Lung (tissue), 11 donors: ENCODE measurements at regions not wholly inside any gene's neighbourhood (a gene's known extent, or its start where the extent isn't known, plus 50 kb on each side); places are given as distances from the start of the nearest gene placed in this dataset.

Experiments
- ATAC-seq: fragments of 200-7000 bp; cut with Tn5 transposase; one replicate; pipeline ENCODE4 v1.9.1; 2020; ENCODE audit warnings: moderate number of reproducible peaks; ENCODE audit not compliant: insufficient read depth, low FRiP score
- DNase-seq, 3 donors: peaks; one replicate each; pipeline ENCODE4 v3.0.0-alpha.2; 2013 to 2017
- H3K27ac ChIP-seq, 2 donors: one replicate each; pipeline ENCODE4 v1.5.1; 2013; ENCODE audit warnings: mild to moderate bottlenecking in 2 of 2, moderate library complexity in 2 of 2, control low read depth in 1 of 2, inconsistent platforms in 1 of 2, low read depth in 1 of 2, low read length in 1 of 2
- H3K27me3 ChIP-seq, 3 donors: one replicate each; pipeline ENCODE4 v1.5.1; 2013; ENCODE audit warnings: low read length in 2 of 3; ENCODE audit not compliant: control insufficient read depth in 3 of 3, insufficient read depth in 3 of 3
- H3K36me3 ChIP-seq, 4 donors: one replicate each; pipeline ENCODE4 v1.5.1; 2013; ENCODE audit warnings: low read length in 4 of 4, mild to moderate bottlenecking in 1 of 4, moderate library complexity in 1 of 4; ENCODE audit not compliant: control insufficient read depth in 4 of 4, insufficient read depth in 4 of 4
- H3K4me1 ChIP-seq, 5 donors: one replicate each; pipeline ENCODE4 v1.5.1; 2013; ENCODE audit warnings: low read length in 5 of 5, mild to moderate bottlenecking in 2 of 5, moderate library complexity in 1 of 5; ENCODE audit not compliant: control insufficient read depth in 5 of 5, insufficient read depth in 5 of 5
- H3K4me3 ChIP-seq: one replicate; pipeline ENCODE4 v1.5.1; 2013; ENCODE audit warnings: mild to moderate bottlenecking, control low read depth, moderate library complexity
- H3K9ac ChIP-seq, 2 donors: one replicate each; pipeline ENCODE4 v1.5.1; 2013; ENCODE audit warnings: low read length in 2 of 2, control low read depth in 1 of 2; ENCODE audit not compliant: insufficient read depth in 1 of 2
- H3K9me3 ChIP-seq, 4 donors: one replicate each; pipeline ENCODE4 v1.5.1; 2013; ENCODE audit warnings: low read length in 3 of 4, mild to moderate bottlenecking in 1 of 4, moderate library complexity in 1 of 4; ENCODE audit not compliant: control insufficient read depth in 4 of 4, insufficient read depth in 3 of 4
- WGBS, 2 donors: extraction: QIAGEN DNeasy Blood & Tissue Kit; methylation state at CpG; one replicate each; pipeline ENCODE4 v1.1.7; 2013; 5-methylcytosine and 5-hydroxymethylcytosine counted together
- TF ChIP-seq, protein P1 (sequence below): IDR thresholded peaks from 2 replicates; pipeline ENCODE4 v1.5.1; 2012; ENCODE audit warnings: mild to moderate bottlenecking; ENCODE audit errors: control extremely low read depth, extremely low read depth
- donor health status: control.
- donor health status: control.
- donor health status: Bipolar disorder and iron deficiency.
- donor health status: healthy.
- donor health status: DM: yes; HTN: yes; CAD: no.

DNA sequence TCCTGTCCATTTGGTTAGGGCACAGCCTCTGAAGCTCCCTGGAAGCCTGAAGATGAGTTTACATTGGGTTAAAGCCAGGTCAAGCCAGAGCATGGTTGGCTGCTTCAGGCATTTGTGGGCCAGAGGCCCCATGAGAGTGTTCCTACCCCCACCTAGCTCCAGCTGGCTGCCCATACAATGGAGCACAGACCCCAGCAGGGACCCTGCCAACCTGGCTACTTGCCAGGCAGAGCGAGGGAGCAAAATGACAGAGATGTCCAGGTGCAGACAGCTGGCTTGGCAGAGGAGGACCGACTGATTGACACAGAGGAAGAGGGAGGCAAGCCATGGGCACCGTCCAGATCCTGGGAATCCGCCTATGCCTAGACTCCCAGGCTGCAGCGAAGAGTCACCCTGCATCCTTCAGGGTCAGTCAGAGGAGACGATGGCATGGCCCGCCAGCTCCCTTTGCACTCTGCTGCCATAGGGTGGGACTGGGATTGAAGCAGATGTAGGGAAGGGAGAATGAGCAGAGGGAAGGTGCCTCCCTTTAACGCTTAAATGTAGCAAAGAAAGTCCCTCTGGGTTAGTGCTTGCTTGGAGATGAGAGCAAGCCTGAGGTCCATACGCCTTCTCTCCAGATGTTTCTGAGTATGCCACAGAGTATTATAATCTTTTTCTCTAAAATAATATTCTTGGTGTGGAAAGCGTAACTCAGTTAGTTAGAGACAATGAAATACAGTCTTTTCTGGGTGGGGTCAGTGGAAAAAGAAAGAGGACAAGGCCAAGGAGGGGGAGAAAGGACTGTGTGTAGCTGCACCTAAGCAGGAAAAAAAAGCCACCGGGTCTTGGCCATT is 77.6 kb upstream of the FYN start:
- 85 to 92% methylated on average over 11 of the region's 11 CpGs for WGBS, 2 donors
- TF ChIP-seq, protein P1, sequence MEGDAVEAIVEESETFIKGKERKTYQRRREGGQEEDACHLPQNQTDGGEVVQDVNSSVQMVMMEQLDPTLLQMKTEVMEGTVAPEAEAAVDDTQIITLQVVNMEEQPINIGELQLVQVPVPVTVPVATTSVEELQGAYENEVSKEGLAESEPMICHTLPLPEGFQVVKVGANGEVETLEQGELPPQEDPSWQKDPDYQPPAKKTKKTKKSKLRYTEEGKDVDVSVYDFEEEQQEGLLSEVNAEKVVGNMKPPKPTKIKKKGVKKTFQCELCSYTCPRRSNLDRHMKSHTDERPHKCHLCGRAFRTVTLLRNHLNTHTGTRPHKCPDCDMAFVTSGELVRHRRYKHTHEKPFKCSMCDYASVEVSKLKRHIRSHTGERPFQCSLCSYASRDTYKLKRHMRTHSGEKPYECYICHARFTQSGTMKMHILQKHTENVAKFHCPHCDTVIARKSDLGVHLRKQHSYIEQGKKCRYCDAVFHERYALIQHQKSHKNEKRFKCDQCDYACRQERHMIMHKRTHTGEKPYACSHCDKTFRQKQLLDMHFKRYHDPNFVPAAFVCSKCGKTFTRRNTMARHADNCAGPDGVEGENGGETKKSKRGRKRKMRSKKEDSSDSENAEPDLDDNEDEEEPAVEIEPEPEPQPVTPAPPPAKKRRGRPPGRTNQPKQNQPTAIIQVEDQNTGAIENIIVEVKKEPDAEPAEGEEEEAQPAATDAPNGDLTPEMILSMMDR: no peak
- H3K27ac ChIP-seq: no peak overlapping the region
- ATAC-seq (no peak), DNase-seq (peak in 1 of 3 donors; percentile 24)
- H3K27me3 ChIP-seq: peaks cover 0 to 4% (median 0%) of the 10 kb centered on the region in 3 donors
- no peak overlapping the region for H3K4me3 ChIP-seq
- peaks cover 0 to 23% (median 3%) of the 10 kb centered on the region in 5 donors for H3K4me1 ChIP-seq
- no peaks in the 10 kb centered on the region for H3K9me3 ChIP-seq
- H3K36me3 ChIP-seq: no peaks in the 10 kb centered on the region
- no peak overlapping the region for H3K9ac ChIP-seq

DNA sequence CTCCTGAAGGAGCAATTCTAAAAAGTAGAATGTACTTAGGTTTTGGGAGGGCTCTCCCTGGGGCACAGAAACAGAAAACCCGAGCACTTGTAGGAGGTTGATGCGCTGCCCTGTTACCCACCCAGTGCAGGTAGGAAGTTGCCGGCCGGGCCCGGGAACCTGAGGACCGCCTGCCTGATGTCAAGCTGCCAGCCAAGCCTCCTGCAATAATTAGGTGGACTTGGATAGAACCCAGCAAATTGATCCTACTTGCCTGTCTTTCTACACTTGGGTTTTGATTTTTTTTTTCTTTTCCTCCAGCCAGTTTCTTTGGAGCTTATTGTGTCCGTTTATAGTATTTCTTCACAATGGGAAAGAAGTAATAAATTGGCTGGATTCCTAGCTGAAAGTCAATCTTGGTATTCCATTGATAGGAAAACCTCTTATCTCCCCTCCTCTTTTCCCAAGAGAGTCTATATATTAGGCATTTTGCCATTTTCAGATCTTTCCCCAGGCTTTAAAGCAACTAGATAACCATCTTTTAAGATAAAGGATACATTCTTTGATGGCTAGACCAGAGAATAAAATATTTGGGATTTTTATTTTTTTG is 78.3 kb upstream of the FYN start:
- 91 to 93% methylated on average over 7 of the region's 7 CpGs for WGBS, 2 donors
- Histone ChIP-seq H3K36me3 (no peaks in the 10 kb centered on the region), H3K27ac (no peak overlapping the region), H3K27me3 (peaks cover 0 to 4% (median 0%) of the 10 kb centered on the region in 3 donors), H3K9me3 (no peaks in the 10 kb centered on the region), H3K4me3 (no peak overlapping the region), H3K4me1 (peaks cover 0 to 23% (median 3%) of the 10 kb centered on the region in 5 donors), H3K9ac (no peak overlapping the region)
- peak in 2 of 3 donors; percentile 41 to 43 for DNase-seq
- TF ChIP-seq, protein P1: no peak
- no peak for ATAC-seq

DNA sequence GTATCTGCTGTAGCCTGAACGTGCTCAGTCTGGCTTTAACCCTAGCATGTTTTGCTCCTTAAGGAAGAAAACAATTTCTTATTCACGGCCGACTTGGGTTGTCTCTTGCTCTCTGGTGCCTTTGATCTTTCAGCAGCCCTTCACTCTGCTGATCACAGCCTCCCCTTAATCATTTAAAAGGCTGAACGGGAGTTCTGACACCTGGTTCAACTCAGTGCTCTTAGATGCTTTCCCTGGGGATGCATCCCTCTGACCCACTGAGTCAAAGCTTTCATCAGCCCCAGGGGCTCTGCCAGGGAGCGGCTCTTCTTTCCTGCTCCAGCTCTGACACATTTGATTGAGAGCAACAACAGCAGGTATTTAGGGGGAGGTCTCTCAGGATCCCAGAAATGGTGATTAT is 79.0 kb upstream of the FYN start:
- H3K9me3 ChIP-seq: no peaks in the 10 kb centered on the region
- 70 to 92% methylated on average over 5 of the region's 5 CpGs for WGBS, 2 donors
- H3K27me3 ChIP-seq: peaks cover 0 to 4% (median 0%) of the 10 kb centered on the region in 3 donors
- H3K27ac ChIP-seq: no peak overlapping the region
- TF ChIP-seq, protein P1: no peak
- peak in 1 of 3 donors; percentile 31 for DNase-seq
- no peak for ATAC-seq
- H3K4me1 ChIP-seq: peaks cover 0 to 23% (median 3%) of the 10 kb centered on the region in 5 donors
- no peak overlapping the region for H3K4me3 ChIP-seq
- no peaks in the 10 kb centered on the region for H3K36me3 ChIP-seq
- no peak overlapping the region for H3K9ac ChIP-seq
